OCI-LY1 (cell line): ENCODE measurements at regions not wholly inside any gene's neighbourhood (a gene's known extent, or its start where the extent isn't known, plus 50 kb on each side); places are given as distances from the start of the nearest gene placed in this dataset.

Source experiments
- H2AFZ ChIP-seq: fragments of 200-600 bp; sonication (generic), shearing (Covaris generic); 2 replicates; pipeline ENCODE4 v1.6.0; 2014; ENCODE audit warnings: antibody characterized with exemption, mild to moderate bottlenecking, low read length
- H3F3A ChIP-seq: fragments of 200-600 bp; sonication (generic), shearing (Covaris generic); 2 replicates; pipeline ENCODE4 v1.6.0; 2014; ENCODE audit warnings: mild to moderate bottlenecking, antibody characterized with exemption, low read length, moderate library complexity; ENCODE audit not compliant: insufficient read depth
- H3K27ac ChIP-seq: fragments of 200-600 bp; sonication (generic); 2 replicates; pipeline ENCODE4 v1.5.1; 2014; ENCODE audit warnings: low read length, mixed run types, mild to moderate bottlenecking, low read depth; ENCODE audit not compliant: poor library complexity, severe bottlenecking
- H3K27me3 ChIP-seq: fragments of 200-600 bp; sonication (generic); 2 replicates; pipeline ENCODE4 v1.6.0; 2014; ENCODE audit warnings: antibody characterized with exemption, mild to moderate bottlenecking, low read length, moderate library complexity; ENCODE audit not compliant: insufficient read depth
- H3K36me3 ChIP-seq: fragments of 200-600 bp; sonication (generic); 2 replicates; pipeline ENCODE4 v1.6.1; 2014; ENCODE audit warnings: mild to moderate bottlenecking, antibody characterized with exemption, low read length, moderate library complexity, mixed read lengths; ENCODE audit not compliant: insufficient read depth
- H3K4me1 ChIP-seq: fragments of 200-600 bp; sonication (generic); 2 replicates; pipeline ENCODE4 v1.5.1; 2014; ENCODE audit warnings: mild to moderate bottlenecking, low read length, moderate library complexity; ENCODE audit not compliant: insufficient read depth, severe bottlenecking
- H3K4me2 ChIP-seq: fragments of 200-600 bp; sonication (generic), shearing (Covaris generic); 2 replicates; pipeline ENCODE4 v1.6.1; 2014; ENCODE audit warnings: low read length
- H3K4me3 ChIP-seq: fragments of 200-600 bp; sonication (generic); 2 replicates; pipeline ENCODE4 v1.5.1; 2014; ENCODE audit warnings: low read length, low read depth, mild to moderate bottlenecking, mixed read lengths; ENCODE audit not compliant: poor library complexity, severe bottlenecking
- H3K79me2 ChIP-seq: fragments of 200-600 bp; shearing (Covaris generic); 2 replicates; pipeline ENCODE4 v1.6.1; 2016; ENCODE audit warnings: mixed run types, low read length, mixed read lengths; ENCODE audit not compliant: insufficient read depth
- H3K9ac ChIP-seq: fragments of 200-600 bp; sonication (generic), shearing (Covaris generic); 2 replicates; pipeline ENCODE4 v1.6.1; 2014; ENCODE audit warnings: mild to moderate bottlenecking, low read length, mixed read lengths
- H3K9me2 ChIP-seq: fragments of 200-600 bp; sonication (generic), shearing (Covaris generic); 2 replicates; pipeline ENCODE4 v1.6.1; 2014; ENCODE audit warnings: low read depth, mild to moderate bottlenecking, low read length, mixed read lengths
- H3K9me3 ChIP-seq: fragments of 200-600 bp; shearing (Covaris generic); 2 replicates; pipeline ENCODE4 v1.6.1; 2014; ENCODE audit warnings: low read length, mixed read lengths
- H4K20me1 ChIP-seq: fragments of 200-600 bp; sonication (generic), shearing (Covaris generic); 2 replicates; pipeline ENCODE4 v1.6.0; 2016; ENCODE audit warnings: mild to moderate bottlenecking, low read length; ENCODE audit not compliant: insufficient read depth
- CTCF ChIP-seq: fragments of 200-600 bp; sonication (generic), shearing (Covaris generic); IDR thresholded peaks from 2 replicates; pipeline ENCODE4 v1.5.1; 2017; ENCODE audit warnings: mild to moderate bottlenecking, antibody characterized with exemption, low read length, moderate library complexity, mixed read lengths
- EZH2 ChIP-seq: fragments of 200-600 bp; sonication (generic), shearing (Covaris generic); IDR thresholded peaks from 2 replicates; pipeline ENCODE4 v1.8.0; 2017; ENCODE audit warnings: borderline replicate concordance, mixed run types, mild to moderate bottlenecking, antibody characterized with exemption, low read length, moderate library complexity, mixed read lengths

- no peaks in the 10 kb centered on the region for H3K9me3 ChIP-seq
- H4K20me1 ChIP-seq = no peaks in the 10 kb centered on the region
- H3K27ac ChIP-seq = no peak overlapping the region
- TF ChIP-seq CTCF (no peak), EZH2 (no peak)
- H3K9me2 ChIP-seq = no peaks in the 10 kb centered on the region
- H3K79me2 ChIP-seq = no peaks in the 10 kb centered on the region
- no peaks in the 10 kb centered on the region for H3F3A ChIP-seq
- no peaks in the 10 kb centered on the region for H3K4me1 ChIP-seq
- no peaks in the 10 kb centered on the region for H3K36me3 ChIP-seq
- H3K9ac ChIP-seq = no peak overlapping the region
- no peak overlapping the region for H2AFZ ChIP-seq
- no peak overlapping the region for H3K4me2 ChIP-seq
- no peak overlapping the region for H3K4me3 ChIP-seq
- no peaks in the 10 kb centered on the region for H3K27me3 ChIP-seq
Measured at GRCh38 chr13:80059789-80060188, 281.1 kb downstream of the SPRY2 start.

GRCh38 chr13:80058626-80059025 lies 282.3 kb downstream of the SPRY2 start:
- no peak overlapping the region for H3K4me3 ChIP-seq
- no peaks in the 10 kb centered on the region for H3F3A ChIP-seq
- H2AFZ ChIP-seq = no peak overlapping the region
- no peak overlapping the region for H3K9ac ChIP-seq
- no peaks in the 10 kb centered on the region for H3K9me3 ChIP-seq
- H3K4me1 ChIP-seq = no peaks in the 10 kb centered on the region
- TF ChIP-seq CTCF = no peak
- no peak for TF ChIP-seq EZH2
- H3K36me3 ChIP-seq = no peaks in the 10 kb centered on the region
- no peaks in the 10 kb centered on the region for H3K27me3 ChIP-seq
- no peak overlapping the region for H3K27ac ChIP-seq
- H3K79me2 ChIP-seq = no peaks in the 10 kb centered on the region
- no peaks in the 10 kb centered on the region for H3K9me2 ChIP-seq
- no peak overlapping the region for H3K4me2 ChIP-seq
- H4K20me1 ChIP-seq = no peaks in the 10 kb centered on the region

GRCh38 chr13:80055847-80056246 lies 285.1 kb downstream of the SPRY2 start:
- H3K79me2 ChIP-seq = no peaks in the 10 kb centered on the region
- no peak overlapping the region for H3K4me3 ChIP-seq
- H3K36me3 ChIP-seq = no peaks in the 10 kb centered on the region
- no peak overlapping the region for H2AFZ ChIP-seq
- no peaks in the 10 kb centered on the region for H3K9me2 ChIP-seq
- H3K27me3 ChIP-seq = no peaks in the 10 kb centered on the region
- H3K9me3 ChIP-seq = no peaks in the 10 kb centered on the region
- H3K4me2 ChIP-seq = no peak overlapping the region
- no peak overlapping the region for H3K9ac ChIP-seq
- no peaks in the 10 kb centered on the region for H3K4me1 ChIP-seq
- TF ChIP-seq EZH2 (no peak), CTCF (no peak)
- no peak overlapping the region for H3K27ac ChIP-seq
- no peaks in the 10 kb centered on the region for H3F3A ChIP-seq
- H4K20me1 ChIP-seq = no peaks in the 10 kb centered on the region
